Thoracic aorta (tissue), 2 donors: ENCODE measurements at regions not wholly inside any gene's neighbourhood (a gene's known extent, or its start where the extent isn't known, plus 50 kb on each side); places are given as distances from the start of the nearest gene placed in this dataset.
"Not testable (repeated sequence)": the region's sequence is repeated elsewhere in the genome, so short reads cannot be mapped to it uniquely, and the experiment has no call there.

Experiments used
- ATAC-seq: fragments of 150-250 bp; one replicate; pipeline ENCODE4 v1.8.0; 2017; ENCODE audit warnings: low read depth; ENCODE audit not compliant: insufficient number of reproducible peaks, low FRiP score
- DNase-seq: peaks from one replicate; pipeline ENCODE4 v3.0.0-alpha.2; 2020; ENCODE audit warnings: low spot score
- H3K27ac ChIP-seq, 2 donors: fragments of 200-600 bp; sonication (generic); 1 replicate in 1 of 2; 2 replicates in 1 of 2; pipeline ENCODE4 v1.5.1; 2016; ENCODE audit warnings: mild to moderate bottlenecking in 2 of 2, moderate library complexity in 2 of 2
- H3K27me3 ChIP-seq: fragments of 200-600 bp; sonication (generic); replicated peaks from 2 replicates; pipeline ENCODE4 v1.6.0; 2016; ENCODE audit warnings: mild to moderate bottlenecking; ENCODE audit not compliant: insufficient read depth
- H3K36me3 ChIP-seq: fragments of 200-600 bp; sonication (generic); one replicate; pipeline ENCODE4 v1.5.1; 2016
- H3K4me1 ChIP-seq, 2 donors: fragments of 200-600 bp; sonication (generic); 1 replicate in 1 of 2; 2 replicates in 1 of 2; pipeline versions ENCODE4 v1.5.1 to v1.6.0; 2016; ENCODE audit warnings: low read depth in 2 of 2, mild to moderate bottlenecking in 1 of 2; ENCODE audit not compliant: control insufficient read depth in 1 of 2
- H3K4me3 ChIP-seq: fragments of 200-600 bp; sonication (generic); 2 replicates; pipeline ENCODE4 v1.5.1; 2016; ENCODE audit warnings: mild to moderate bottlenecking
- H3K9me3 ChIP-seq: fragments of 200-600 bp; sonication (generic); 2 replicates; pipeline ENCODE4 v1.5.1; 2016
- TF ChIP-seq, protein P1 (sequence below): fragments of 200-600 bp; sonication (generic); IDR thresholded peaks from one replicate; pipeline ENCODE4 v1.5.1; 2019; ENCODE audit warnings: antibody characterized with exemption

- Histone ChIP-seq H3K9me3 (no peaks in the 10 kb centered on the region), H3K4me1 (no peaks in the 10 kb centered on the region), H3K27me3 (no peaks in the 10 kb centered on the region), H3K4me3 (no peak overlapping the region), H3K27ac (no peak overlapping the region), H3K36me3 (no peaks in the 10 kb centered on the region)
- ATAC-seq (no peak), DNase-seq (no peak)
- TF ChIP-seq, protein P1, sequence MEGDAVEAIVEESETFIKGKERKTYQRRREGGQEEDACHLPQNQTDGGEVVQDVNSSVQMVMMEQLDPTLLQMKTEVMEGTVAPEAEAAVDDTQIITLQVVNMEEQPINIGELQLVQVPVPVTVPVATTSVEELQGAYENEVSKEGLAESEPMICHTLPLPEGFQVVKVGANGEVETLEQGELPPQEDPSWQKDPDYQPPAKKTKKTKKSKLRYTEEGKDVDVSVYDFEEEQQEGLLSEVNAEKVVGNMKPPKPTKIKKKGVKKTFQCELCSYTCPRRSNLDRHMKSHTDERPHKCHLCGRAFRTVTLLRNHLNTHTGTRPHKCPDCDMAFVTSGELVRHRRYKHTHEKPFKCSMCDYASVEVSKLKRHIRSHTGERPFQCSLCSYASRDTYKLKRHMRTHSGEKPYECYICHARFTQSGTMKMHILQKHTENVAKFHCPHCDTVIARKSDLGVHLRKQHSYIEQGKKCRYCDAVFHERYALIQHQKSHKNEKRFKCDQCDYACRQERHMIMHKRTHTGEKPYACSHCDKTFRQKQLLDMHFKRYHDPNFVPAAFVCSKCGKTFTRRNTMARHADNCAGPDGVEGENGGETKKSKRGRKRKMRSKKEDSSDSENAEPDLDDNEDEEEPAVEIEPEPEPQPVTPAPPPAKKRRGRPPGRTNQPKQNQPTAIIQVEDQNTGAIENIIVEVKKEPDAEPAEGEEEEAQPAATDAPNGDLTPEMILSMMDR: no peak
Measured at GRCh38 chr3:72031581-72031980, 246.6 kb upstream of the PROK2 start.

- H3K27me3 ChIP-seq, DNase-seq, ATAC-seq, H3K4me3 ChIP-seq, H3K4me1 ChIP-seq, H3K9me3 ChIP-seq, H3K36me3 ChIP-seq, H3K27ac ChIP-seq: not testable (repeated sequence)
Measured at GRCh38 chr3:72030296-72030695, 245.3 kb upstream of the PROK2 start.

GRCh38 chr3:72028726-72029125 is 243.8 kb upstream of the PROK2 start:
- H3K27me3 ChIP-seq, H3K9me3 ChIP-seq, H3K27ac ChIP-seq, H3K4me1 ChIP-seq, ATAC-seq, DNase-seq, H3K36me3 ChIP-seq, H3K4me3 ChIP-seq: not testable (repeated sequence)

- not testable (repeated sequence) for H3K9me3 ChIP-seq, H3K4me3 ChIP-seq, DNase-seq, H3K27ac ChIP-seq, H3K27me3 ChIP-seq, H3K4me1 ChIP-seq, ATAC-seq, H3K36me3 ChIP-seq
Measured at GRCh38 chr3:72028307-72028706, 243.4 kb upstream of the PROK2 start.

GRCh38 chr3:72027728-72028127 is 242.8 kb upstream of the PROK2 start:
- H3K36me3 ChIP-seq, H3K27ac ChIP-seq, H3K4me3 ChIP-seq, ATAC-seq, H3K4me1 ChIP-seq, H3K27me3 ChIP-seq, DNase-seq, H3K9me3 ChIP-seq: not testable (repeated sequence)

GRCh38 chr3:72022027-72022426 is 237.1 kb upstream of the PROK2 start:
- Histone ChIP-seq H3K4me1 (peaks cover 0 to 7% of the 10 kb centered on the region in 2 donors), H3K36me3 (no peaks in the 10 kb centered on the region), H3K27me3 (no peaks in the 10 kb centered on the region), H3K4me3 (no peak overlapping the region), H3K27ac (no peak overlapping the region), H3K9me3 (no peaks in the 10 kb centered on the region)
- no peak for ATAC-seq
- TF ChIP-seq, protein P1: no peak
- no peak for DNase-seq

DNA sequence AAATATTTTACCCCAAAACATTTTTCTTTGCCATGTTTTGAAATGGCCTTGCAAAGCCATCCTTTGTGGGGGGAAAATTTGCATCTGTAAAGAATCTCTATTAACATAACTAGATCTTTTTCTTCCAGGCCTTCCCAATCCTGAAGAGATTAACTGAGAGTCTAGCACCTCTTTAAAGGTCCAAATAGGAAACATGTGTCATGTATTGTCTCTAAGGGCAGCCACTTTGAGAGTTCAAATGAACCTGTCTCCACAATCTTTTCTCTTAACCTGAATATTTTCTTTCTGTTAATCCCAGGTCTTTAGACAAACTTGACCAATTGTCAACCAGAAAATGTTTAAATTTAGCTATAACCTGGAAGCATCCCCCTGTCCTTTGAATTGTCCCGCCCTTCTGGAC is 236.6 kb upstream of the PROK2 start:
- Histone ChIP-seq H3K4me1 (peaks cover 0 to 7% of the 10 kb centered on the region in 2 donors), H3K9me3 (no peaks in the 10 kb centered on the region), H3K36me3 (no peaks in the 10 kb centered on the region), H3K27ac (no peak overlapping the region), H3K27me3 (no peaks in the 10 kb centered on the region), H3K4me3 (no peak overlapping the region)
- TF ChIP-seq, protein P1: no peak
- ATAC-seq (no peak), DNase-seq (no peak)
